ENCODE measurements at regions not wholly inside any gene's neighbourhood (a gene's known extent, or its start where the extent isn't known, plus 50 kb on each side); places are given as distances from the start of the nearest gene placed in this dataset.

DNA sequence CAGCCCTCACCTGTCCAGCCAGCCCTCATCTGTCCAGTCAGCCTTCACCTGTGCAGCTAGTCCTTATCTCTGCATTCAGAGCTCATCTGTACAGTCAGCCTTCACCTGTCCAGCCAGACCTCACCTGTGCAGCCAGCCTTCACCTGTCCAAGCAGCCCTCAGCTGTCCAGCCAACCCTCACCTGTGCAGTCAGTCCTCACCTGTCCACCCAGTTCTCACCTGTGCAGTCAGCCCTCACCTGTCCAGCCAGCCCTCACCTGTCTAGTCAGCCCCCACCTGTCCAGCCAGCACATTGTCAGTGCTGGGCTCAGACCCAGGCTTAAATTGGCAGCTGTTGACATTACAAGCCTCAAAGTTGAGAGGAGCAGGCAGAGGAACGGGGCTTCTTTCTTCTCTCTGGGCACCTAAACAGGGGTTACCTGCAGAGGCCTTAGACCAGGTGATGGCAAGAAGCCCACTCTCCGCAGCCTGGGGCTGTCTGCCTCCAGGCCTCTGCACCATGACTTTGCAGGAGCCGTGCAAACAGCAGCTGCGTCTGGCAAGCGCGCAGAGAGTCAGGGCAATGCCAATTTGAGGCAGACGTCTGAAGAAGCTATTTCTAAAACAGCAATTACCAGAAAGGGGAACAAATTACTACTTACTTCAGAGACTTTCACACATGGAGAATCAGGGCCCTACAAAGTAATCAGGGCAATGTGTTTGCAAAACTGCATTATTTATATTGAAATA, 506.1 kb downstream of the NPHP4 start:
- H3K4me3 Mint-ChIP-seq = no peak overlapping the region
- DNase-seq = no peak
- H3K4me1 Mint-ChIP-seq = peaks cover 8% of the 10 kb centered on the region
- H3K27ac Mint-ChIP-seq = no peak overlapping the region
- H3K36me3 Mint-ChIP-seq = no peaks in the 10 kb centered on the region
- H3K27me3 Mint-ChIP-seq = no peaks in the 10 kb centered on the region
- H3K9me3 Mint-ChIP-seq = no peaks in the 10 kb centered on the region

DNA sequence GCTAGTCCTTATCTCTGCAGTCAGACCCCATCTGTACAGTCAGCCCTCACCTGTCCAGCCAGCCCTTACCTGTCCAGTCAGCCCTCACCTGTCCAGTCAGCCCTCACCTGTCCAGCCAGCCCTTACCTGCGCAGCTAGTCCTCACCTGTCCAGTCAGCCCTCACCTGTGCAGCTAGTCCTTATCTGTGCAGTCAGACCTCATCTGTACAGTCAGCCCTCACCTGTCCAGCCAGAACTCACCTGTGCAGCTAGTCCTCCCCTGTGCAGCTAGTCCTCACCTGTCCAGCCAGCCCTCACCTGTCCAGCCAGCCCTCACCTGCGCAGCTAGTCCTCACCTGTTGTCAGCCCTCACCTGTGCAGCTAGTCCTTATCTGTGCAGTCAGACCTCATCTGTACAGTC, 506.8 kb downstream of the NPHP4 start:
- no peaks in the 10 kb centered on the region for H3K9me3 Mint-ChIP-seq
- no peak overlapping the region for H3K4me3 Mint-ChIP-seq
- H3K27me3 Mint-ChIP-seq = no peaks in the 10 kb centered on the region
- DNase-seq = no peak
- no peaks in the 10 kb centered on the region for H3K36me3 Mint-ChIP-seq
- peaks cover 8% of the 10 kb centered on the region for H3K4me1 Mint-ChIP-seq
- no peak overlapping the region for H3K27ac Mint-ChIP-seq

DNA sequence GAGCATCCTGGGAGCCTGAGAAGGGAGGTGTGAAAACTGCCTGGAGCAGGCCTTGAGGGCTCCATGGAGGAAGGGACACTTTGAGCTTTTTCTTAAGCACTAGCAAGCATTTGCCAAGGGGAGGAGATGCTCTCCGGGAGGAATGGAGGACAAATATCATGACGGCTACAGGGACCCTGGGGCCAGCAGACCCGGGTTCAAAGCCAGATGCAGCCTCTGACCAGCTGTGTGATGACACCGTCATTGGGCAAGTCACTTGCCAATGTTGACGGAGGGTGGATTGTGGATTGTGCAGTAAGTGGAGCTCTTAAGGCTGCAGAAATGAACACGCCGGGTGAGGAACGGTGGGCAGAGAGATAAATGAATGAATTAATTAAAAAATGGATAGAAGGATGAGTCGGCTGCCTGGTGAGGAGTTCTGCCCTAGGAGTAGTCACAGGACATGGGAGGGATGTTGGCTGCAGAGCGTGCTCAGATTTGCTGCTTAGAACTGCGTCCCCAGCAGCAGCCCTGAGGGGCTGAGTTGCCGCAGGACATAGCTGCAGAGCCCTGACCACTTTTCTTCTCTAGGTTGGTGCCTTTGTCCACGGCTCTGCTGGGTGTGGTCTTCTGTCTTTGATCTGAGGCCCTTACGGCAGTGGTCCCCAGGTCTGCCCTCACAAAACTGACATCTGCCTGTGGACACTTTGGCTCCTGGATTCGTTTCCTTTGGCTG, 507.6 kb downstream of the NPHP4 start:
- Mint-ChIP-seq H3K27ac (no peak overlapping the region), H3K27me3 (no peaks in the 10 kb centered on the region), H3K9me3 (no peaks in the 10 kb centered on the region), H3K36me3 (no peaks in the 10 kb centered on the region), H3K4me3 (no peak overlapping the region), H3K4me1 (peaks cover 8% of the 10 kb centered on the region)
- DNase-seq = no peak

DNA sequence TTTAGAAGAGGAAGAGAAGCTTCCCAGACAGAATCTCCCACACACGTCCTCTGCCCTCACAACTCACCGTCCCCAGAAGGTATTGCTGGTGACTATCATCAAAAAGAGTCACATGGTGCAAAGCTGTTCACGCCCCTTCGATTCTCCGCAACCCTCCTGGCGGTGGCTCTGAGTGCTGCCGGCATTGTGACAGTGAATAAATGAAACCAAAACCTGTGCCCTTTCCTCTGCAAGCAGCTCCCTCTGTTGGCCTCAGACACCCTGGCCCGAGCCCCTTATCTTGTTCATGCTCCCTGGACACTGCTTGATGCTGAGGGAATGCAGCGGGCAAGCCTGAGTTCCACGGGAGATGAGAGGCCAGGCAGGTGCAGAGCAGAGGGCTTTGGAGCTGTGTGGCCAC, 510.3 kb downstream of the NPHP4 start:
- H3K27me3 Mint-ChIP-seq = no peaks in the 10 kb centered on the region
- H3K4me3 Mint-ChIP-seq = no peak overlapping the region
- peak; percentile 54 for DNase-seq
- H3K9me3 Mint-ChIP-seq = no peaks in the 10 kb centered on the region
- H3K27ac Mint-ChIP-seq = no peak overlapping the region
- peaks cover 8% of the 10 kb centered on the region for H3K4me1 Mint-ChIP-seq
- no peaks in the 10 kb centered on the region for H3K36me3 Mint-ChIP-seq

DNA sequence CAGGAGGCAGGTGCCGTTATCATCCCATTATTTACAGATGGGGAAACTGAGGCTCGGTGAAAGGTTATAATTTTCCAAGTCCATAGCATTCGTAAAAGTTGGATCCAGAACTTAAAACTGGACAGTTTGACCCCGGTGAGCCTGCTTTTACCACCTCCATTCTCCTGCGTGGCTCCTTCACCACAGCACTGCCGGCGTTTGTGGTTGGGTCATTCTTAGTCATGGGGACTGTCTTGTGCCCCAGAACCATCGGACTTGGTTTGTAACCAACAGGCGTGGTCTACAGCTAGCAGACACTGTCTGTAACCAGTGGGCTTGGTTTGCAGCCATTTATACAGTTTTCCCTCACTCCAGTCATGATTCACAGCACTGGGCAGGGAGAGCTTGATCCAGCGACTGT, 511.3 kb downstream of the NPHP4 start:
- no peaks in the 10 kb centered on the region for H3K27me3 Mint-ChIP-seq
- no peaks in the 10 kb centered on the region for H3K36me3 Mint-ChIP-seq
- no peak overlapping the region for H3K4me3 Mint-ChIP-seq

DNA sequence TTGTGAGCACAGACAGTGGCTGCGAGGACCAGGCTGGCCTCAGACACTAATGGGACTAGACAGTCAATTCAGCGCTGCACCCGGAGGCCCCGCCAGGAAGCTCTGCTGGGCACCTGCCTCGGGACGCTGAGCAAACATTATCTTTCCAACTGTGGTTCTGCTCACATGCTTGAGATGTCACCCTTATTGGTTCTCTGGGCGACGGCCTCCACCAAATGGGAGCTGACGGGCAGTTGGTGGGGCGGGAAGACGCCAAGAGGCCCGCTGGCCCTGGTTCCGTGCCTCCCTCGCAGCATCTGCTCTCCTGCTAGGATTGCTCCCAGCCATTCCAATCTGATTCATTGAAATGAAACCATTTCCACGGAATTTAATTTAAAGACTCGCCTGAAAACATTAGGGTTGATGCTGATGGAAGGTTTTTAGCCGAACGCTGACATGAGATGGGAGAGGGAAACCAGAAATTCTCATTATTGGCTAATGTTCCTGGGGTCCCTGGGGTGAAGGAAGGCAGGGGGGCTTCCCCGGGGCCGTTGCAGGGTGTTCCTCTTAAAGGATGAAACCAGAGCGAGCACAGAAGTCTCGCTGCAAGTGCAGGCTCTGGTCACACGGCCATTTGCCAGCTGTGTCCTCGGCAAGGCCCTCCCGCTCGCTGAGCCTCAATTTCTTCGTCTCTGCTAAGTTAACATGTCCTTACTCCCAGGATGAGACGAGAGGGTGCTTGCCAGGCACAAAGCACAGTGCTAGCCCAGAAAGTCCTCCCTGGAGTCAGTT, 512.2 kb downstream of the NPHP4 start:
- H3K36me3 Mint-ChIP-seq = no peaks in the 10 kb centered on the region
- peaks cover 8% of the 10 kb centered on the region for H3K4me1 Mint-ChIP-seq
- H3K27ac Mint-ChIP-seq = no peak overlapping the region
- no peaks in the 10 kb centered on the region for H3K9me3 Mint-ChIP-seq
- DNase-seq = no peak
- no peaks in the 10 kb centered on the region for H3K27me3 Mint-ChIP-seq
- H3K4me3 Mint-ChIP-seq = no peak overlapping the region

More for the DNA sequence above, 511.3 kb downstream of the NPHP4 start:
- Mint-ChIP-seq H3K27ac (no peak overlapping the region), H3K4me1 (peaks cover 8% of the 10 kb centered on the region), H3K9me3 (no peaks in the 10 kb centered on the region)
- DNase-seq = no peak

DNA sequence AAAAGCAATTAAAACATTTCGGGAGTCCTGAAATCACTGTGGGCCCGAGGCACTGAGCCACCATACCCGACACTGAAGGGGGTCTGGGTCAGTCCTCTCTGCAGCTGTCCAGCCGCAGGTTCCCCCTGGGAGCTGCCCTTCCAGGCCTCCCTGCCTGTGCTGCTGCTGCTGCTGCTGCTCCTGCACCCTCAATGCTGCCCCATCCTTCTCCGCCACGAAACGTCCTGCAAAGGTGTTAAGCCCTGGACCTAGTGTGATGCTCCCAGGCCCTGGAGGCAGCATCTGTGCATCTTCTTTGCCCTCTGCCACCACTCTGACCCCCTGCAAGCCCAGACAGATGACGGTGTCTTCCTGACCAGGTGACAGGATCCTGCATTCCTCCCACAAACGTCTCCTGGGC, 513.3 kb downstream of the NPHP4 start:
- Mint-ChIP-seq H3K27me3 (no peaks in the 10 kb centered on the region), H3K27ac (no peak overlapping the region), H3K9me3 (no peaks in the 10 kb centered on the region), H3K4me1 (peaks cover 8% of the 10 kb centered on the region), H3K36me3 (no peaks in the 10 kb centered on the region), H3K4me3 (no peak overlapping the region)
- DNase-seq = no peak

DNA sequence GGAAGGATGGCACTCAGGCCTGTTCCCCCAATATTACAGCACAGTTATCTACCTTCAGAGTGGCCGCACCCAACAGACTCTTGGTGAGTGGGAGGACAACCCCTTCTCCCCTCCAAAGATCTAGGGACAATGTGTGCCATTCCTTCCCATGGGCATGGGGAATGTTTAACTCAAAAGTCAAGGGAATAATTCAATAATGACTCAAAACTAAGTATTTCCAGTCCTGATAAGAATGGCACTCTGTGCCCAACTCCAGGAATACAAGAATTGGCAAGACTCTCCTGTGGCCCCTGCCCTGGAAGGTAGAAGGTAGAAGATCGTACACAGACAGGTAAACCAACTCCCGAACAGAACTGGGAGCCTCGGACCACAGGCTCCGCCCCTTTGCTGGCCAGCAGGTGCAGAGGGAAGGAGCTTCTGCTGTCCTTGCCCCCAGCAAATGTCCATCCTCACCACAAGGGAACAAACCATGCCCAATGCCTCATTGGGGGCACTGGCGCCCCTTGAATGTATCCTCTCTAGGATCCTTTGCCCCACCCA, 514.0 kb downstream of the NPHP4 start:
- Mint-ChIP-seq H3K4me3 (no peak overlapping the region), H3K4me1 (peaks cover 8% of the 10 kb centered on the region), H3K27me3 (no peaks in the 10 kb centered on the region), H3K27ac (no peak overlapping the region), H3K36me3 (no peaks in the 10 kb centered on the region), H3K9me3 (no peaks in the 10 kb centered on the region)
- DNase-seq = no peak

DNA sequence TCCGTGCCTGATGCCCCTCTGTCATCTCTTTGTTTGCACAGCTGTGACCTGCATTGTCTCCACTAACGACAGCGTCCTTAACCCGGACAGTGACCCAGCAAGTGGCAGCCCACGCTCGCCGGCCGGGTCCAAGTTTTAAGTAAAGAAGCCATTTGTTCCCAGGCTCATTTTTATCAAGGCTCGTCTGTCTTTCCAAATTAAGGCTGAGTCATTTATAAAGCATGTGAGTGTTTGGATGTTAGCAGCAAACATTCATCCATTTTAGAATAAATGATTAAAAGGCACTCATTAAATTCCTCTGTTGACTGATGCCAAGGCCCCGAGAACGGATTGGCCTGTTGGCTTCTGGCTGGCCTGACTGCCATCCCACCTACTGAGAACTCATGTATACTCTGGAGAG, 514.5 kb downstream of the NPHP4 start:
- H3K27ac Mint-ChIP-seq = no peak overlapping the region
- H3K36me3 Mint-ChIP-seq = no peaks in the 10 kb centered on the region
- H3K27me3 Mint-ChIP-seq = no peaks in the 10 kb centered on the region
- no peak overlapping the region for H3K4me3 Mint-ChIP-seq
- H3K9me3 Mint-ChIP-seq = no peaks in the 10 kb centered on the region
- peaks cover 8% of the 10 kb centered on the region for H3K4me1 Mint-ChIP-seq
- no peak for DNase-seq

DNA sequence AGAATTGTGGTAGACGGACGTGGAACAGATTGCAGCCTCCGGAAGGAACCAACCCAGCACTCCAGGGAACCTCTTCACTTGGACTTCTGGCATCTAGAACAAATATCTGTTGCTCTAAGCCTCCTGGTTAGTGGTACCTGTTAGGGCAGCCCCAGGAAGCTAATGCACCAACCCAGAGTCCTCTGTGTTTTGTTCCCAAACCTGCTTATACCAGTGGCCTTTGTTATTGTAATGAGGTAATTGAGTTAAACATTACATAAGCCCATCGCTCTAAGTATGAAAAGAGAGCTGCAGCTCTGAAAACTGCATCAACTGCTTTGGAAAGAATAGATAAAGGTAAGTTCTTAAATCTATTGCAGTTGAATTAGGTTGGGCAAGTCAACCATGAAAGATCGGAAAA, 516.7 kb downstream of the NPHP4 start:
- no peak overlapping the region for H3K4me3 Mint-ChIP-seq
- H3K27me3 Mint-ChIP-seq = no peaks in the 10 kb centered on the region
- H3K36me3 Mint-ChIP-seq = no peaks in the 10 kb centered on the region
- H3K4me1 Mint-ChIP-seq = no peaks in the 10 kb centered on the region
- H3K27ac Mint-ChIP-seq = no peak overlapping the region
- DNase-seq = no peak
- H3K9me3 Mint-ChIP-seq = no peaks in the 10 kb centered on the region

DNA sequence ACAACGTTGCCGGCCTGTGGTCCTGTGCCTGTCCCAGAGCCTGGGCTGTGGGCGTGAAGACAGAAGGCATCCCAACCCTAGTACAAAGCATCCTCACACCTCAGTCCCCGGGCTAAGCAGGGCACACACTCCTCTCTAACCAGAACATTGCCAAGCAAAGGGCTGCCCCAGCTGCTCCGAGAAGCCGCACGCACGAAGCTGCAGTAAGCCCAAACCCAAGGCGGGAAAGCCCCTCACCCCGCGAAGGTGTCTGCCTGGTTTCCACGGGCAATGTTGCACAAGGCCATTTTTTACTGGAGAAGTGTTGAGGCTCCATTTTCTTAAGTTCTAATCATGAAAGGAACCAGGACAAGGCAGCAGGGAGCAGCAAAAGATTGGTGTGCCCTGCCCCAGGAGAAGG, 519.0 kb downstream of the NPHP4 start:
- no peak overlapping the region for H3K4me3 Mint-ChIP-seq
- no peaks in the 10 kb centered on the region for H3K4me1 Mint-ChIP-seq
- no peaks in the 10 kb centered on the region for H3K27me3 Mint-ChIP-seq
- no peak overlapping the region for H3K27ac Mint-ChIP-seq
- no peaks in the 10 kb centered on the region for H3K36me3 Mint-ChIP-seq
- no peak for DNase-seq
- H3K9me3 Mint-ChIP-seq = no peaks in the 10 kb centered on the region

DNA sequence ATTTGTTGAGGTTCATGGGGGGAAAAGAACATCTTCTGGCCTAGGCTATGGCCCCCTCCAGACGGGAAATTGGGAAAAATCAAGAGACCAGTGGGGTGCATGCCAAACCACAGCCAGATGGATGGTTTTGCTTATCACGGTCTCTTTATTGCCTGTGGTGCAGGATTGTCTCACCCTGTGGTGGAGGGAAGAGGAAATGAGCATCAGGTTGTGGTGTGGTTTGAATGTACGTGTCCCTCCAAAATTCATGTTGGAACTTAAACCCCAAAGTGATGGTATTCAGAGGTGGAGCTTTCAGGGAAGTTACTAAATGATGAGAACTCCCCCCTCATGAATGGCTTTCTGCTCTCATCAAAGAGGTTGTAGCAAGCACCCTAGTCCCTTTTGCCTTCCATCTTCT, 525.7 kb downstream of the NPHP4 start:
- H3K4me3 Mint-ChIP-seq = no peak overlapping the region
- H3K9me3 Mint-ChIP-seq = no peaks in the 10 kb centered on the region
- H3K27ac Mint-ChIP-seq = no peak overlapping the region
- H3K36me3 Mint-ChIP-seq = no peaks in the 10 kb centered on the region
- peaks cover 10% of the 10 kb centered on the region for H3K4me1 Mint-ChIP-seq
- H3K27me3 Mint-ChIP-seq = peaks cover 4% of the 10 kb centered on the region
- DNase-seq = no peak

DNA sequence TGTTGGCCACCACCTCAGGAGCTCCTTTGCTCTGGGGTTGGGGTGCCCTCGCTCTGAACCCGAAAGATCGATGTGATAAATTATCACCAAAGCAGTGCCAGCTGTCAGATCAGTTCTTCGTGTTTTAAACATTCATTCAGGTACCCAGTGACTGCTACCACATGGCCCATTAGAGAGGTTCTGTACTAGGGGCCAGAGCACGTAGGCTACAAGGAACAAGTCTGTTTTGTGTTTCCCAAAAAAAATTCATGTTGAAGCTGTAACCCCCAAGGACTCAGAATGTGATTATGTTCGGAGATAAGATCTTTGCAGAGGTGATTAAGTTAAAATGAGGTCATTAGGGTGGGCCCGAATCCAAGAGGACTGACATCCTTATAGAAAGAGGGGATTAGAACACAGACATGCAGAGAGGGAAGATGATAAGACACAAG, 526.9 kb downstream of the NPHP4 start:
- H3K27ac Mint-ChIP-seq = no peak overlapping the region
- no peaks in the 10 kb centered on the region for H3K36me3 Mint-ChIP-seq
- H3K4me3 Mint-ChIP-seq = no peak overlapping the region
- peaks cover 4% of the 10 kb centered on the region for H3K27me3 Mint-ChIP-seq
- DNase-seq = no peak
- H3K9me3 Mint-ChIP-seq = no peaks in the 10 kb centered on the region
- H3K4me1 Mint-ChIP-seq = peaks cover 10% of the 10 kb centered on the region

DNA sequence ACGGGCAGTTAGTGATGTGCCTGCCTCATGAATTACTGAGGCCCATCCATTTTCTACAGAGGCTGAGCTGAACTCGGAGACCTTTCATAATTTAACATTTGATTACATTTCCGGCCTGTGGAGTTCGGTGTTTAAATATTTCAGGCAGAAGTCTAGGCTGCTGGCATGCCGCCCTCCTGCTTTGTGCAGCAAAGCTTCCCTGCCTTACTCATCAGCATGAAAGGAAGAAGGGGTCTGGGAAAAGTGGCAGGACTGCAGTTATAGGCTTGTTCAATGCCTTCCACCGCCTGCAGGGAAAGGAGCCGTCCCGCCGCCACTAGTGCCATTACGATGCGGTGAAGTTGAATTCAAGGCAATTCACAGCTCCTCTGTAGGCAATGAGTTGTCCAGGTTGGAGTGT, 527.9 kb downstream of the NPHP4 start:
- Mint-ChIP-seq H3K4me1 (peaks cover 10% of the 10 kb centered on the region), H3K27me3 (peaks cover 4% of the 10 kb centered on the region), H3K27ac (no peak overlapping the region), H3K9me3 (no peaks in the 10 kb centered on the region), H3K4me3 (no peak overlapping the region), H3K36me3 (no peaks in the 10 kb centered on the region)
- no peak for DNase-seq

DNA sequence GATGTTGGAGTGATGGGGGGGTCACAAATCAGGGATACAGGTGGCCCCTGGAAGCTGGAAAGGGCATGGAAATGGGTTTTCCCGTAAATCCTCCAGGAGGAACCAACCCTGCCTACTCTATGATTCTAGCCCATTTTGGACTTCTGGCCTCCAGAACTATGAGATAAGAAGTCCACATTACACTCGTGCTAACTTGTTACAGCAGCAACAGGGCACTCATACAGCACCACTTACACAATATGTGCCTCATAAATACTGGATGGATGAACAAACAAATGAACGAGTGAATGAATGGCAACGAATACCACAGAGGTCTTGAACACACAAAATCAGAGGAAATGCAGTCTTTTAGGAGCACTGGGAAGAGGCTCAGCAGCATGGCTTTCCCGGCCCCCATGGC, 531.3 kb downstream of the NPHP4 start:
- Mint-ChIP-seq H3K27me3 (no peaks in the 10 kb centered on the region), H3K4me3 (no peak overlapping the region), H3K36me3 (no peaks in the 10 kb centered on the region), H3K27ac (no peak overlapping the region), H3K9me3 (no peaks in the 10 kb centered on the region), H3K4me1 (no peaks in the 10 kb centered on the region)
- DNase-seq = no peak
